Muscle layer of duodenum (tissue), 2 donors: ENCODE measurements at regions not wholly inside any gene's neighbourhood (a gene's known extent, or its start where the extent isn't known, plus 50 kb on each side); places are given as distances from the start of the nearest gene placed in this dataset.
"Not testable (repeated sequence)": the region's sequence is repeated elsewhere in the genome, so short reads cannot be mapped to it uniquely, and the experiment has no call there.

ENCODE experiments used
- H3K27ac ChIP-seq: one replicate; pipeline ENCODE4 v1.7.0; 2013; ENCODE audit warnings: mild to moderate bottlenecking, low read length
- H3K27me3 ChIP-seq: one replicate; pipeline ENCODE4 v1.7.0; 2013; ENCODE audit warnings: low read depth, mild to moderate bottlenecking, control low read depth, low read length
- H3K36me3 ChIP-seq, 2 donors: one replicate each; pipeline ENCODE4 v1.7.0; 2013; ENCODE audit warnings: low read length in 2 of 2, control low read depth in 1 of 2, mild to moderate bottlenecking in 1 of 2; ENCODE audit not compliant: insufficient read depth in 2 of 2, control insufficient read depth in 1 of 2
- H3K4me1 ChIP-seq, 2 donors: one replicate each; pipeline ENCODE4 v1.7.0; 2013; ENCODE audit warnings: low read length in 2 of 2, mild to moderate bottlenecking in 2 of 2, control low read depth in 1 of 2, moderate library complexity in 1 of 2; ENCODE audit not compliant: insufficient read depth in 2 of 2, control insufficient read depth in 1 of 2
- H3K4me3 ChIP-seq, 2 donors: one replicate each; pipeline ENCODE4 v1.7.0; 2013; ENCODE audit warnings: low read length in 2 of 2, low read depth in 1 of 2, mild to moderate bottlenecking in 1 of 2
- H3K9me3 ChIP-seq, 2 donors: one replicate each; pipeline ENCODE4 v1.7.0; 2013; ENCODE audit warnings: low read length in 2 of 2, control low read depth in 1 of 2, mild to moderate bottlenecking in 1 of 2; ENCODE audit not compliant: control insufficient read depth in 1 of 2
- donor health status: healthy.

GRCh38 chr7:12917801-12918200 lies 230.4 kb downstream of the ARL4A start:
- H3K27ac ChIP-seq: no peak overlapping the region
- no peaks in the 10 kb centered on the region for H3K9me3 ChIP-seq
- H3K36me3 ChIP-seq: no peaks in the 10 kb centered on the region
- no peaks in the 10 kb centered on the region for H3K4me1 ChIP-seq
- no peak overlapping the region for H3K4me3 ChIP-seq
- no peaks in the 10 kb centered on the region for H3K27me3 ChIP-seq

GRCh38 chr7:12921751-12922345 lies 234.4 kb downstream of the ARL4A start:
- H3K4me3 ChIP-seq: no peak overlapping the region
- no peaks in the 10 kb centered on the region for H3K27me3 ChIP-seq
- H3K27ac ChIP-seq: no peak overlapping the region
- H3K4me1 ChIP-seq: no peaks in the 10 kb centered on the region
- no peaks in the 10 kb centered on the region for H3K36me3 ChIP-seq
- H3K9me3 ChIP-seq: no peaks in the 10 kb centered on the region

GRCh38 chr7:12923971-12924370 lies 236.5 kb downstream of the ARL4A start:
- no peaks in the 10 kb centered on the region for H3K36me3 ChIP-seq
- H3K27me3 ChIP-seq: no peaks in the 10 kb centered on the region
- no peaks in the 10 kb centered on the region for H3K4me1 ChIP-seq
- no peak overlapping the region for H3K27ac ChIP-seq
- H3K4me3 ChIP-seq: no peak overlapping the region
- no peaks in the 10 kb centered on the region for H3K9me3 ChIP-seq

- Histone ChIP-seq H3K27me3 (no peaks in the 10 kb centered on the region), H3K4me1 (no peaks in the 10 kb centered on the region), H3K36me3 (no peaks in the 10 kb centered on the region), H3K4me3 (no peak overlapping the region), H3K27ac (no peak overlapping the region), H3K9me3 (no peaks in the 10 kb centered on the region)
Measured at GRCh38 chr7:12926206-12926605, 238.8 kb downstream of the ARL4A start.

GRCh38 chr7:12927635-12928434 lies 240.4 kb downstream of the ARL4A start:
- Histone ChIP-seq H3K4me1 (no peaks in the 10 kb centered on the region), H3K36me3 (no peaks in the 10 kb centered on the region), H3K27ac (no peak overlapping the region), H3K27me3 (no peaks in the 10 kb centered on the region), H3K4me3 (no peak overlapping the region), H3K9me3 (no peaks in the 10 kb centered on the region)

- Histone ChIP-seq H3K4me3 (no peak overlapping the region), H3K9me3 (no peaks in the 10 kb centered on the region), H3K27ac (no peak overlapping the region), H3K4me1 (no peaks in the 10 kb centered on the region), H3K36me3 (no peaks in the 10 kb centered on the region), H3K27me3 (no peaks in the 10 kb centered on the region)
Measured at GRCh38 chr7:12929476-12930140, 242.2 kb downstream of the ARL4A start.

GRCh38 chr7:12930534-12930933 lies 243.1 kb downstream of the ARL4A start:
- no peaks in the 10 kb centered on the region for H3K4me1 ChIP-seq
- no peaks in the 10 kb centered on the region for H3K9me3 ChIP-seq
- no peak overlapping the region for H3K27ac ChIP-seq
- no peaks in the 10 kb centered on the region for H3K36me3 ChIP-seq
- no peaks in the 10 kb centered on the region for H3K27me3 ChIP-seq
- H3K4me3 ChIP-seq: no peak overlapping the region

GRCh38 chr7:12931465-12931864 lies 244.0 kb downstream of the ARL4A start:
- H3K27ac ChIP-seq, H3K27me3 ChIP-seq, H3K9me3 ChIP-seq, H3K4me3 ChIP-seq, H3K4me1 ChIP-seq, H3K36me3 ChIP-seq: not testable (repeated sequence)

- Histone ChIP-seq H3K4me3 (no peak overlapping the region), H3K4me1 (no peaks in the 10 kb centered on the region), H3K27ac (no peak overlapping the region), H3K27me3 (no peaks in the 10 kb centered on the region), H3K36me3 (no peaks in the 10 kb centered on the region), H3K9me3 (no peaks in the 10 kb centered on the region)
Measured at GRCh38 chr7:12939694-12940093, 252.3 kb downstream of the ARL4A start.

GRCh38 chr7:12941512-12941911 lies 254.1 kb downstream of the ARL4A start:
- Histone ChIP-seq H3K9me3 (no peaks in the 10 kb centered on the region), H3K27ac (no peak overlapping the region), H3K4me1 (no peaks in the 10 kb centered on the region), H3K4me3 (no peak overlapping the region), H3K27me3 (no peaks in the 10 kb centered on the region), H3K36me3 (no peaks in the 10 kb centered on the region)

- no peaks in the 10 kb centered on the region for H3K9me3 ChIP-seq
- no peak overlapping the region for H3K4me3 ChIP-seq
- no peak overlapping the region for H3K27ac ChIP-seq
- no peaks in the 10 kb centered on the region for H3K27me3 ChIP-seq
- no peaks in the 10 kb centered on the region for H3K4me1 ChIP-seq
- H3K36me3 ChIP-seq: no peaks in the 10 kb centered on the region
Measured at GRCh38 chr7:12942609-12943008, 255.2 kb downstream of the ARL4A start.
